ENCODE measurements at regions not wholly inside any gene's neighbourhood (a gene's known extent, or its start where the extent isn't known, plus 50 kb on each side); places are given as distances from the start of the nearest gene placed in this dataset.

DNA sequence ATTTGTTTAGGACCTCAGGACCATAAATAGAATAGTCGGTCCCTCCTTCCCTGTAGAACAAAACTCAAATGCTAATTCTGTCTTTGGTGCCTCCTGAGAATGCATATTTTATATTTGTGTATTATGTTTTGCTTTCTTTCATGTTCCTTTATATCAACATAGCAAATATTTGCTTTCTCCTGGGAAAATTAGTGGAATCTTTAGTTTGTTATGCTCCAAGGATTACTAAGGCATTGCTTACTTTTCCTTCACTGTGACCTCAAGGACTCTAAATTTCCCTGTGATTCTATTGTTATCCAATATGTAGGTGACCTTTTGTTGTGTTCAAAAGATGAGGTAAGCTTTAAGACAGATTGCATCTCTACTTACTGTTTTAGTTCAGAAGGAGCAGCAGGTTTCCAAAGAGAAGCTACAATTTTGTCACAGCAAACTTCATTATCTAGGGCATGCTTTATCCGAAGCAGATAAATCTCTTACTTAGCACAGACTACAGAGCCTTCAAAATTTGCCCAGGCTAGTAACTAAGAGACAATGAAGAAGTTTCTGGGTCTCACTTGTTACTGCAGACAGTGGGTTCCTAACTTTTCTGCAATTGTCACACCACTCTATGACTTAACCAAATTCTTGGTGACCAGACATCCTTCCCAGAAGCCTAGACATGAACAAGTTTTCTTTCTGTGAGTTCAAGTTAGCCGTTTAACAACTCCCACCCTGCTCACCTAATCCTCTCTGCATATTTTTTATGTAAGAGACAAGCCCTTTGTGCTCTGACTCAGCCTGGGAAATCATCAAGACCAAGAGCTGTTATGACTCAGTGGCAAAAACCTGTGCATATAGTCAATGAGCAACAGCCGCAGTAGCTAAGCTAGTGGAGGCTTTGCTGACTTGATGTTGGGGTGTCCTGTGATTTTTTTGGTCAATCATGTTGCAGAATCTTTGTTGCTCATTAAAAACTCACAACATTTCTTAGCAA is 378.8 kb downstream of the QKI start:
- TF ChIP-seq POLR2AphosphoS5 (IDR thresholded peaks at IDR 0.05; ENCODE audit: low read depth, low read length) (no peak), TAF1 (IDR thresholded peaks at IDR 0.05; ENCODE audit: borderline replicate concordance, insufficient read depth, low read length) (no peak), SIN3A (IDR thresholded peaks at IDR 0.05; ENCODE audit: borderline replicate concordance, insufficient read depth, low read length) (no peak)
- TF ChIP-seq, protein P1, sequence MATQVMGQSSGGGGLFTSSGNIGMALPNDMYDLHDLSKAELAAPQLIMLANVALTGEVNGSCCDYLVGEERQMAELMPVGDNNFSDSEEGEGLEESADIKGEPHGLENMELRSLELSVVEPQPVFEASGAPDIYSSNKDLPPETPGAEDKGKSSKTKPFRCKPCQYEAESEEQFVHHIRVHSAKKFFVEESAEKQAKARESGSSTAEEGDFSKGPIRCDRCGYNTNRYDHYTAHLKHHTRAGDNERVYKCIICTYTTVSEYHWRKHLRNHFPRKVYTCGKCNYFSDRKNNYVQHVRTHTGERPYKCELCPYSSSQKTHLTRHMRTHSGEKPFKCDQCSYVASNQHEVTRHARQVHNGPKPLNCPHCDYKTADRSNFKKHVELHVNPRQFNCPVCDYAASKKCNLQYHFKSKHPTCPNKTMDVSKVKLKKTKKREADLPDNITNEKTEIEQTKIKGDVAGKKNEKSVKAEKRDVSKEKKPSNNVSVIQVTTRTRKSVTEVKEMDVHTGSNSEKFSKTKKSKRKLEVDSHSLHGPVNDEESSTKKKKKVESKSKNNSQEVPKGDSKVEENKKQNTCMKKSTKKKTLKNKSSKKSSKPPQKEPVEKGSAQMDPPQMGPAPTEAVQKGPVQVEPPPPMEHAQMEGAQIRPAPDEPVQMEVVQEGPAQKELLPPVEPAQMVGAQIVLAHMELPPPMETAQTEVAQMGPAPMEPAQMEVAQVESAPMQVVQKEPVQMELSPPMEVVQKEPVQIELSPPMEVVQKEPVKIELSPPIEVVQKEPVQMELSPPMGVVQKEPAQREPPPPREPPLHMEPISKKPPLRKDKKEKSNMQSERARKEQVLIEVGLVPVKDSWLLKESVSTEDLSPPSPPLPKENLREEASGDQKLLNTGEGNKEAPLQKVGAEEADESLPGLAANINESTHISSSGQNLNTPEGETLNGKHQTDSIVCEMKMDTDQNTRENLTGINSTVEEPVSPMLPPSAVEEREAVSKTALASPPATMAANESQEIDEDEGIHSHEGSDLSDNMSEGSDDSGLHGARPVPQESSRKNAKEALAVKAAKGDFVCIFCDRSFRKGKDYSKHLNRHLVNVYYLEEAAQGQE (IDR thresholded peaks at IDR 0.05; ENCODE audit: insufficient read depth in 1 of 2, low read depth in 2 of 2, low read length in 2 of 2) = no peak
